ENCODE measurements at regions not wholly inside any gene's neighbourhood (a gene's known extent, or its start where the extent isn't known, plus 50 kb on each side); places are given as distances from the start of the nearest gene placed in this dataset.
"Not testable (repeated sequence)": the region's sequence is repeated elsewhere in the genome, so short reads cannot be mapped to it uniquely, and the experiment has no call there.

DNA sequence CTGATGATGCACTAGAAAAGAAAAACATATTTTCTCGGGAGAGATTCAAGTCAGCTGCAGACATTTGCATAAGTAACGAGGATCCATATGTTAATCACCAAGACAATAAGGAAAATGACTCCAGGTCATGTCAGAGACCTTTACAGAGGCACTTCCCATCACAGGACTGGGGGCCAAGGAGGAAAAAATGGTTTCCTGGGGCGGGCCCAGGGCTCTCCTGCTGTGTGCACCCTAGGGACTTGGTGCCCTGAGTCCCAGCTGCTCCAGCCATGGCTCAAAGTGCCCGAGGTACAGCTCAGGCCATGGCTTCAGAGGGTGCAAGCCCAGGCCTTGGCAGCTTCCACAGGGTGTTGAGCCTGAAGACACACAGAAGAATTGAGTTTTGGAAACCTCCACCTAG is 415.4 kb upstream of the FRG1 start:
- TF ChIP-seq CTCF (IDR thresholded peaks at IDR 0.05; ENCODE audit: borderline replicate concordance, insufficient read depth, low read depth, low read length), result no peak
- no peak overlapping the region for H3K4me3 ChIP-seq (ENCODE audit: low read depth, low read length)

GRCh38 chr4:189530848-189531247 is 409.8 kb upstream of the FRG1 start:
- no peak for TF ChIP-seq CTCF (IDR thresholded peaks at IDR 0.05; ENCODE audit: borderline replicate concordance, insufficient read depth, low read depth, low read length)
- no peak overlapping the region for H3K4me3 ChIP-seq (ENCODE audit: low read depth, low read length)

DNA sequence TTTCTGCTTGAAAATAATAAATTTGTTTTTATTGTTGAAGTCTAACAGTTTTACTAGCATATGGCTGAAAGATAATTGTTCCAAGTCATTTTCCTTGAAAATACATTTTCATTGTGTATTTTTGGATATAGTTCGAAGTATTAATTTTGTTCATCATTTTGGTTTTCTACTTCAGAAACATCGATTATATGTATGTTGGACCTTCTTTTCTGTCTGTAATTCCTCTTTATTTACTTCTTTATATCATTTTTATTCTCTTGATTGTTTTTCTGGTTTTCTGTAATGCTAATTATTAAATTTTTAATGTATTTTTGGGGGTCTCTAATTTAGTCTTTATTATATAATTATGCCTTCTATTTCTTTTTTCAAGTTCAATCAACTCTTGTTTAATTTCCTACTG is 407.1 kb upstream of the FRG1 start:
- H3K4me3 ChIP-seq (ENCODE audit: low read depth, low read length), result no peak overlapping the region
- TF ChIP-seq CTCF (IDR thresholded peaks at IDR 0.05; ENCODE audit: borderline replicate concordance, insufficient read depth, low read depth, low read length), result no peak

GRCh38 chr4:189547559-189547958 is 393.1 kb upstream of the FRG1 start:
- no peak overlapping the region for H3K4me3 ChIP-seq (ENCODE audit: low read depth, low read length)
- no peak for TF ChIP-seq CTCF (IDR thresholded peaks at IDR 0.05; ENCODE audit: borderline replicate concordance, insufficient read depth, low read depth, low read length)

GRCh38 chr4:189548484-189549125 is 392.1 kb upstream of the FRG1 start:
- no peak overlapping the region for H3K4me3 ChIP-seq (ENCODE audit: low read depth, low read length)
- no peak for TF ChIP-seq CTCF (IDR thresholded peaks at IDR 0.05; ENCODE audit: borderline replicate concordance, insufficient read depth, low read depth, low read length)

DNA sequence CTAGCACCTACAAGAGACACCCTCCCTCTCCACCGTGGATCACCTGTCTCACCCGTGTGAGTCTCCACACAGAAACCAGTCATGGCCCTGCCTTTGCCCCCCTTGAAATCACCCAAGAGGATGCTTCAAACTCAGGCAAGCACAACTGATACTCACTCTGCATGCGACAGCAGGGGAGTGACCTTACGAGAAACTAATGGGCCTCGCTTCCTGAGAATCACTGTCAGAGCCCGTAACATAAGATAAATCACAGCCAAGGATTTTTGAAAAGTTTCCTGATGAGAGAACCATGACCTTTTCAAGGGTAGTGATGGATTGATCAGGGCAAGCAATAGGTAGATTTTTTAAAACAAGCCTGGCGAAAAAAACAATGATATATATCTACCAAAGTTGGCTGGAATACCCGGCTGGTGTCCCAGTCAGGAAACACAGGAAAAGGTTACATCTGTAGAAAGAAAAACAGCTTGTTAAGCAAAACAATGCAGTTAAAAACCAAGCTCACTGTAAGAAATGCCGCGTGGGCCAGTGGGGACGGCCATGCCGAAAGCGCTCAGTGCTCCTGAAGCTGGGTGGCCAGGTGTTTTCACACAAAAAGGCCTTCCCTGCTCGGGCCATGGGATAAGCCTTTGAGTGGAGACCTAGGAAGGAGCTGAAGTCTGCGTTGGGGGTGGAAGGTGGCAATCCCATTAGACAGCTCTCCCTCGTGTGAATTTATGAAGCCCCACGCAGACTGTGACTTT is 388.6 kb upstream of the FRG1 start:
- H3K4me3 ChIP-seq (ENCODE audit: low read depth, low read length), result not testable (repeated sequence)

DNA sequence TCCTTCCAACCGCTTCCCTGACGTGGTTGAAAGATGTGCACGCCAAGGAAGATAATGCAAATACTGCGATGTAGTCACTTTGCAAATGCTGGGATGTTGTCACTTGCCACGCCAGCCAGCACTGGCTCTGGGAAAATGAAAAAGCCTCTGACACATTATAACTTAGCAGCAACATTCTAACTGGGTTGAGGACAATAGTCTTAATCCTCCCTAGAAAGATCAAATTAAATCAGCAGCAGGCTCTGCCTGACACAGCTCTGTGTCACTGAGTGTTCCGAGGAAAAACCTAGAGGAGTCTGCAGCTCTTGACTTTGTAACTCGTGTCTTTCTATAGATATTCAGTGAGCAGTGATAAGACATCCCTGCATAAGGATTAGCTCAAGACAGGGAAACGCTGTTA is 380.1 kb upstream of the FRG1 start:
- not testable (repeated sequence) for H3K4me3 ChIP-seq (ENCODE audit: low read depth, low read length)

- H3K4me3 ChIP-seq (ENCODE audit: low read depth, low read length), result not testable (repeated sequence)
Measured at GRCh38 chr4:189563751-189564150, 376.9 kb upstream of the FRG1 start.

DNA sequence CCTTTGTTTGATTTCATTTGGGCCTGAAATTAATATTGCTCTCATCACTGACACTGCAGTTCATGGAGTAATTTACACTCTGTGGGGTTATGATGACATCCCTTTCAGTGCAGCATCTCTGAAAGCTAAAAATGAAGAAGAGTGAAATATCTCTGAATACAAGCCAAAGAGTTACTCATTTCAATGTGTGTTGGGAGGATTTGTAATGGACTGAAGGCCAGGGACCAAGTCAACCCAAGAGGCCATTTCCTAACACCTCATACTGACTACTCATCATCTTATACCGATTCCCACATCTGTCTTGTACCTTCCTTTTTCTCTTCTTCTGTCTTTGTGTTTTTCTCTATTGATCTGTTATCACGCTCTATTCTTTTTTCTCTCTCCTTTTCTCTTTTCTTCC is 374.4 kb upstream of the FRG1 start:
- H3K4me3 ChIP-seq (ENCODE audit: low read depth, low read length), result not testable (repeated sequence)

GRCh38 chr4:189566900-189567299 is 373.8 kb upstream of the FRG1 start:
- not testable (repeated sequence) for H3K4me3 ChIP-seq (ENCODE audit: low read depth, low read length)

GRCh38 chr4:189579645-189580044 is 361.0 kb upstream of the FRG1 start:
- H3K4me3 ChIP-seq (ENCODE audit: low read depth, low read length), result not testable (repeated sequence)

- H3K4me3 ChIP-seq (ENCODE audit: low read depth, low read length), result not testable (repeated sequence)
Measured at GRCh38 chr4:189586908-189587632, 353.6 kb upstream of the FRG1 start.

GRCh38 chr4:189589201-189589600 is 351.5 kb upstream of the FRG1 start:
- not testable (repeated sequence) for H3K4me3 ChIP-seq (ENCODE audit: low read depth, low read length)

Measured in GM12875 (cell line).